Astrocyte (in vitro differentiated cells and primary cell): ENCODE measurements at regions not wholly inside any gene's neighbourhood (a gene's known extent, or its start where the extent isn't known, plus 50 kb on each side); places are given as distances from the start of the nearest gene placed in this dataset.

Experiments
- CTCF ChIP-seq: IDR thresholded peaks from 2 replicates; pipeline ENCODE4 v1.5.1; 2011; ENCODE audit warnings: low read depth, mild to moderate bottlenecking, inconsistent platforms, low read length, moderate library complexity; ENCODE audit not compliant: insufficient read depth
- EZH2 ChIP-seq: IDR thresholded peaks from 2 replicates; pipeline ENCODE4 v1.6.1; 2012; ENCODE audit warnings: mild to moderate bottlenecking, low read length, inconsistent platforms; ENCODE audit not compliant: insufficient read depth

GRCh38 chr6:103723438-103724322 lies 1136.0 kb downstream of the HACE1 start:
- no peak for TF ChIP-seq CTCF
- no peak for TF ChIP-seq EZH2
